Panc1 (cell line): ENCODE measurements at regions not wholly inside any gene's neighbourhood (a gene's known extent, or its start where the extent isn't known, plus 50 kb on each side); places are given as distances from the start of the nearest gene placed in this dataset.

Experiments used
- POLR2AphosphoS5 ChIP-seq: IDR thresholded peaks from 2 replicates; pipeline ENCODE4 v1.6.1; 2012; ENCODE audit warnings: mild to moderate bottlenecking, low read depth, low read length, moderate library complexity
- TF ChIP-seq, protein P1 (sequence below): fragments of 450-650 bp; IDR thresholded peaks from 2 replicates; pipeline ENCODE4 v1.5.1; 2017; ENCODE audit warnings: mild to moderate bottlenecking

DNA sequence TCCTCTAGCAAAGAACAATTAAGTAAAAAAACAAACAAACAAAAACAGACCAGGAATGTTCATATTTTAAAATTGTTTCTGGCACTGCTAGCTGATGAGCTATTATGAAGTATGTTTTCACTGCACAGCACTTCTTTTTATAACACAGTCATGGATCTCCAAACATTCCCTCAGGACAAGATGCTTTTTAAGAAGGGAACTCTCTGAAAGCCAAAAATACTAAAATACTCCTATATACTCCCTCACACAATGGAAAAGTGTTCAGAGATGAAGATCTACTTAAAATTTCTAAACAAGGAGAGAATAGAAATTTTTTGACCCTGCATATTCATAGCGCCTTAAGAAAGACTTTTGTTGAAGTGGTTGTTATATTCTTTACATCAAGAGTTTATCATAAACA, 926.8 kb downstream of the DIAPH3 start:
- no peak for TF ChIP-seq POLR2AphosphoS5
- TF ChIP-seq, protein P1, sequence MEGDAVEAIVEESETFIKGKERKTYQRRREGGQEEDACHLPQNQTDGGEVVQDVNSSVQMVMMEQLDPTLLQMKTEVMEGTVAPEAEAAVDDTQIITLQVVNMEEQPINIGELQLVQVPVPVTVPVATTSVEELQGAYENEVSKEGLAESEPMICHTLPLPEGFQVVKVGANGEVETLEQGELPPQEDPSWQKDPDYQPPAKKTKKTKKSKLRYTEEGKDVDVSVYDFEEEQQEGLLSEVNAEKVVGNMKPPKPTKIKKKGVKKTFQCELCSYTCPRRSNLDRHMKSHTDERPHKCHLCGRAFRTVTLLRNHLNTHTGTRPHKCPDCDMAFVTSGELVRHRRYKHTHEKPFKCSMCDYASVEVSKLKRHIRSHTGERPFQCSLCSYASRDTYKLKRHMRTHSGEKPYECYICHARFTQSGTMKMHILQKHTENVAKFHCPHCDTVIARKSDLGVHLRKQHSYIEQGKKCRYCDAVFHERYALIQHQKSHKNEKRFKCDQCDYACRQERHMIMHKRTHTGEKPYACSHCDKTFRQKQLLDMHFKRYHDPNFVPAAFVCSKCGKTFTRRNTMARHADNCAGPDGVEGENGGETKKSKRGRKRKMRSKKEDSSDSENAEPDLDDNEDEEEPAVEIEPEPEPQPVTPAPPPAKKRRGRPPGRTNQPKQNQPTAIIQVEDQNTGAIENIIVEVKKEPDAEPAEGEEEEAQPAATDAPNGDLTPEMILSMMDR = no peak
